ENCODE measurements at regions not wholly inside any gene's neighbourhood (a gene's known extent, or its start where the extent isn't known, plus 50 kb on each side); places are given as distances from the start of the nearest gene placed in this dataset.

- TF ChIP-seq CTCF (IDR thresholded peaks at IDR 0.05), result no peak
- Histone ChIP-seq H3K27me3 (peaks cover 0 to 22% (median 4%) of the 10 kb centered on the region in 7 donors), H3K36me3 (no peaks in the 10 kb centered on the region), H3K4me3 (no peak overlapping the region), H3K4me1 (no peaks in the 10 kb centered on the region), H3K27ac (no peak overlapping the region), H3K9me3 (peaks cover 0 to 14% (median 0%) of the 10 kb centered on the region in 11 donors)
- ATAC-seq (no peak), DNase-seq (no peak)
- WGBS, 2 donors, result 56 to 58% methylated on average over 2 of the region's 2 CpGs
- intact Hi-C loops (cut with DNase I), result no loop called here
Measured at GRCh38 chr20:60835876-60836275, 416.2 kb upstream of the CDH4 start.

- Histone ChIP-seq H3K36me3 (no peaks in the 10 kb centered on the region), H3K4me3 (no peak overlapping the region), H3K4me1 (no peaks in the 10 kb centered on the region), H3K27ac (no peak overlapping the region), H3K9me3 (peaks cover 0 to 4% (median 0%) of the 10 kb centered on the region in 11 donors), H3K27me3 (peaks cover 0 to 30% (median 2%) of the 10 kb centered on the region in 7 donors)
- DNase-seq, result no peak
- ATAC-seq, result no peak
- 64 to 69% methylated on average over 3 of the region's 3 CpGs for WGBS, 2 donors
- intact Hi-C loops (cut with DNase I), result no loop called here
- no peak for TF ChIP-seq CTCF (IDR thresholded peaks at IDR 0.05)
Measured at GRCh38 chr20:60837173-60837770, 414.8 kb upstream of the CDH4 start.

GRCh38 chr20:60838297-60838696, 413.8 kb upstream of the CDH4 start:
- DNase-seq (no peak), ATAC-seq (no peak)
- no peaks in the 10 kb centered on the region for H3K4me1 ChIP-seq
- intact Hi-C loops (cut with DNase I), result no loop called here
- peaks cover 0 to 4% (median 0%) of the 10 kb centered on the region in 11 donors for H3K9me3 ChIP-seq
- TF ChIP-seq CTCF (IDR thresholded peaks at IDR 0.05), result no peak
- no peak overlapping the region for H3K27ac ChIP-seq
- H3K4me3 ChIP-seq, result no peak overlapping the region
- 77 to 86% methylated on average over 3 of the region's 3 CpGs for WGBS, 2 donors
- H3K27me3 ChIP-seq, result peaks cover 0 to 28% (median 6%) of the 10 kb centered on the region in 7 donors
- H3K36me3 ChIP-seq, result no peaks in the 10 kb centered on the region

DNA sequence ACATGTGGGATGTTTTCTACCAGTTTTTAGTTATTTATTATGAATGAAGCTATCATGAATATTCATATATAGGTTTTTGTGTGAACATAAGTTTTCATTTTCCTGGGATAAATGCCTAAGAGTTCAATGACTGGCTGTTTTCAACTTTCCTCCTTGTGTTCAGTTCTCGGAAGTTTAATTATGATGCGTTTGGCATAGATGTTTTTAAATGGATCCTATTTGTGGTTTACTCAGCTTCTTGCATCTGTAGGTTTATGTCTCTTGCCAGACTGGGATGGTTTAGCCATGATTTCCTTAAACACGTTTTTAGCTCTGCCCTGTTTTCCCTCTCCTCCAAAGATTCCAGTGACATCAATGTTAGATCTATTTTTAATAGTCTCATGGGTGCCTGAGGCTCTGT, 411.1 kb upstream of the CDH4 start:
- DNase-seq (no peak), ATAC-seq (no peak)
- Histone ChIP-seq H3K4me3 (no peak overlapping the region), H3K4me1 (no peaks in the 10 kb centered on the region), H3K27ac (no peak overlapping the region), H3K27me3 (peaks cover 0 to 23% (median 2%) of the 10 kb centered on the region in 7 donors), H3K36me3 (no peaks in the 10 kb centered on the region), H3K9me3 (peaks cover 0 to 4% (median 0%) of the 10 kb centered on the region in 11 donors)
- no peak for TF ChIP-seq CTCF (IDR thresholded peaks at IDR 0.05)
- WGBS, 2 donors, result 73 to 79% methylated on average over 3 of the region's 3 CpGs
- intact Hi-C loops (cut with DNase I), result loop anchor here in 1 of 10 donors (10.0 kb wide), 1 partner anchor 56 kb away; no protein-coding TSS in a partner anchor

All from heart right ventricle (tissue), 16 donors.